Bronchial epithelial cell (primary cell): ENCODE measurements at regions not wholly inside any gene's neighbourhood (a gene's known extent, or its start where the extent isn't known, plus 50 kb on each side); places are given as distances from the start of the nearest gene placed in this dataset.

Source experiments
- DNase-seq: peaks from one replicate; pipeline ENCODE4 v3.0.0-alpha.2; 2010; ENCODE audit warnings: low read depth
- FAIRE-seq: peaks from 2 replicates; lab custom pipeline; 2011; peaks lifted over from hg19 to GRCh38; lab: Jason Lieb, UNC
- H3K27me3 ChIP-seq: 2 replicates; pipeline ENCODE4 v1.5.1; 2011; ENCODE audit warnings: low read length; ENCODE audit not compliant: control insufficient read depth, insufficient read depth
- H3K36me3 ChIP-seq: 2 replicates; pipeline ENCODE4 v1.5.1; 2011; ENCODE audit warnings: low read length; ENCODE audit not compliant: control insufficient read depth, insufficient read depth
- H3K4me3 ChIP-seq: 2 replicates; pipeline ENCODE4 v1.5.1; 2011; ENCODE audit warnings: mild to moderate bottlenecking, low read depth, low read length, control low read depth
- TF ChIP-seq, protein P1 (sequence below): IDR thresholded peaks from 2 replicates; pipeline ENCODE4 v1.5.1; 2011; ENCODE audit warnings: mild to moderate bottlenecking, moderate library complexity, low read length, control low read depth, inconsistent platforms; ENCODE audit not compliant: insufficient read depth, severe bottlenecking

DNA sequence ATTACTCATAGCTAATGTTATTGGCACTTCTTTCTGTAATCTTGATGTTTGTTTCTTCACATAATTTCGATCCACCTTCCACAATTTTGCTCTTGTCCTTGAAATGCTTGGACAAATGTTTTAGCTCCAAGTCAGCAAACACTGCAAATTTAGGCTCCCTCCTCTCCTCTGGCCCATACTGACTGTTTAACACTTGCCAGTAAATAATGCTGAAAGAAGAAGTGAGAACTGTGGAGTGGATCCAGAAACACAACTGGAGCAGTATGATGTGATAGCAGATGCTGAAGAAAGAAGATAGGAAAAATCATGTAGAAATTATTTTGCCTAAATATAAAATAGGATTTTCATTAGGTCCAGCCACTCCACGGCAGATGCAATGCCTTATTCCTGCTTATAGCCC, 415.0 kb upstream of the GYPC start:
- no peak for FAIRE-seq
- Histone ChIP-seq H3K4me3 (no peak overlapping the region), H3K36me3 (no peaks in the 10 kb centered on the region), H3K27me3 (no peaks in the 10 kb centered on the region)
- DNase-seq: no peak
- TF ChIP-seq, protein P1, sequence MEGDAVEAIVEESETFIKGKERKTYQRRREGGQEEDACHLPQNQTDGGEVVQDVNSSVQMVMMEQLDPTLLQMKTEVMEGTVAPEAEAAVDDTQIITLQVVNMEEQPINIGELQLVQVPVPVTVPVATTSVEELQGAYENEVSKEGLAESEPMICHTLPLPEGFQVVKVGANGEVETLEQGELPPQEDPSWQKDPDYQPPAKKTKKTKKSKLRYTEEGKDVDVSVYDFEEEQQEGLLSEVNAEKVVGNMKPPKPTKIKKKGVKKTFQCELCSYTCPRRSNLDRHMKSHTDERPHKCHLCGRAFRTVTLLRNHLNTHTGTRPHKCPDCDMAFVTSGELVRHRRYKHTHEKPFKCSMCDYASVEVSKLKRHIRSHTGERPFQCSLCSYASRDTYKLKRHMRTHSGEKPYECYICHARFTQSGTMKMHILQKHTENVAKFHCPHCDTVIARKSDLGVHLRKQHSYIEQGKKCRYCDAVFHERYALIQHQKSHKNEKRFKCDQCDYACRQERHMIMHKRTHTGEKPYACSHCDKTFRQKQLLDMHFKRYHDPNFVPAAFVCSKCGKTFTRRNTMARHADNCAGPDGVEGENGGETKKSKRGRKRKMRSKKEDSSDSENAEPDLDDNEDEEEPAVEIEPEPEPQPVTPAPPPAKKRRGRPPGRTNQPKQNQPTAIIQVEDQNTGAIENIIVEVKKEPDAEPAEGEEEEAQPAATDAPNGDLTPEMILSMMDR: no peak

DNA sequence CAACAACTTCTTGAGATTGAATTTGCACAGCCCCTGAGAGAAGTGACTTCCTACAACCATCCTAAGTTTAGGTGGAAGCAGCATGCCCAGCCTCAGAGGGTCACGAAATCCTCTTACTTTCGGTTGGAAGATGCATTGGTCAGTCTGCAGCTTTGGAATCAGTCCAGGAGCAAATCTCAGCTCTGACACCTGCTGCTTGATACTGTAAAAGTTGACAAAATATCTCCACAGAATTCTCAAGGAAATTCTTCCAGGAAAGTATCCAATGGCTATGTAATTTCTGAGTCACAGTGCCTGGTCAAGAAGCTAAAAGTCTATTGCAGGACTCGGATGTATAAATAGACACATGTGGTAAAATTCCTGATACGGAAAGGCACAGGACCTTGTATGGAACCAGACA, 414.5 kb upstream of the GYPC start:
- Histone ChIP-seq H3K27me3 (no peaks in the 10 kb centered on the region), H3K4me3 (no peak overlapping the region), H3K36me3 (no peaks in the 10 kb centered on the region)
- TF ChIP-seq, protein P1: no peak
- DNase-seq: no peak
- no peak for FAIRE-seq

DNA sequence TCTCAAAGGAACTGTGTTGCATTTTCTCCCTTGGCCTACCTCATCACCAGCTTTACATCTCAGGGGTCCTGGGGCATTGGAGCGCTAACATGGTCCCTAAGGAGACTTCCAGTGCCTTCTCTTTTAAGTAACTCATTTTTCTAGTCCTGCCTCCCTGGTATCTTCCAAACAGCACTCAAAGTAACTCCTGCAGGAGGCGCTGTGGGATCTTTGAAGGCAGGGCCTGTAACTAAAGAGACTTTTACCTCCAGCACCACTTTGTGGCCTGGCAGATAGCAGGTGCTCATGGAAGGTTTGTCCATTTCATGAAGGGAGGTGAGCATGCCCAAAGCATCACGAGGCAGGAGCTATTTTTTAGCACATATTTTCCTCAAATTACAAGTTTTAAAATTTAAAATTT, 411.0 kb upstream of the GYPC start:
- no peaks in the 10 kb centered on the region for H3K27me3 ChIP-seq
- no peak overlapping the region for H3K4me3 ChIP-seq
- DNase-seq (no peak), FAIRE-seq (no peak)
- TF ChIP-seq, protein P1: no peak
- no peaks in the 10 kb centered on the region for H3K36me3 ChIP-seq

DNA sequence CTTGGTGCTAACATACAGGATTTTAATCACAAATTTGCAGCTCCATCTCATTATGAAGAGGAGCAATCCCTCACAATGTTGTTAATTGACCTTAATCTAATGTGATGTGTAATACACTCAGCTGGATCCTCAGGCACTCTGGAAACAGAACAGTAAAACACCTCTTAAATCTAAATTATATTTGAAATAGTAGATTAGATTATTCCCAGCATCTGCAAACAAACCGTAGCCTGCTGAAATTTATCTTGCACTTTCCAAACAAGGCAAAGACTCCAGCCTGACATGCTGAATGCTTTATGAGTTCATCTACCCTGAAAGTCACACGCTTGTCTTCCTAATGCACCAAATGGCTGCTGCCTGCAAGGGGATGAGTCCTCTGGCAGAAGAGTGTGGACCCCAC, 402.3 kb upstream of the GYPC start:
- no peak for DNase-seq
- Histone ChIP-seq H3K27me3 (no peaks in the 10 kb centered on the region), H3K4me3 (no peak overlapping the region), H3K36me3 (no peaks in the 10 kb centered on the region)
- FAIRE-seq: no peak
- TF ChIP-seq, protein P1: no peak

DNA sequence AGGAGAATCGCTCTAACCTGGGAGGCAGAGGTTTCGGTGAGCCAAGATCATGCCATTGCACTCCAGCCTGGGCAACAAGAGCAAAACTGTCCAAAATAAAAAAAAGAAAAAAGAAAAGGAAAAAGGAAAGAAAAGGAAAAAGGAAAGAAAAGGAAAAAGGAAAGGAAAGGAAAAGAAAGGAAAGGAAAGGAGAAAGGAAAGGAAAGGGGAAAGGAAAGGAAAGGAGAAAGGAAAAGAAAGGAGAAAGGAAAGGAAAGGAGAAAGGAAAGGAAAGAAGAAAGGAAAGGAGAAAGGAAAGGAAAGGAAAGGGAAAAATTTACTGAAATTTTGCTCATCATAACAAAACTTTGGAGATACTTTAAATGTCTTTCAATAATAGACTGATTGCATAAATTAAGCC, 391.3 kb upstream of the GYPC start:
- FAIRE-seq: no peak
- H3K27me3 ChIP-seq: no peaks in the 10 kb centered on the region
- TF ChIP-seq, protein P1: no peak

DNA sequence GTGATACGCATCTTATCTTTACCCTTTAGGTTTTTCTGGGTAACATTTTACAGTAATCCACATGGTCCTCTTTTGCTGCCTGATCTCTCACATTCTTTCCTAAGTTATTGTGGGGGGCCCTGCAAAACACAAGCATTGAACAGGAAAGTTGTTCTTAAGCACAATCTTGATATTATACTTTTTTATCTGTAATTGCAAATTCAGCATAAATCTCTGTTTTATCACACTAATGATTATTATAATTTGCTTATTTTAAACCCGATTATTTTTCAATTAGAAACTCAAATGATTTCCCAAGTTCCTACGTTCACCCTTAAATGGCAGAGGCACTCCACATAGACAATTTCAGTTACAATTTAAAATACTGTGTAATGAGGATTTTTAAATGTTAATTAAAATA, 386.0 kb upstream of the GYPC start:
- Histone ChIP-seq H3K27me3 (no peaks in the 10 kb centered on the region), H3K36me3 (no peaks in the 10 kb centered on the region), H3K4me3 (no peak overlapping the region)
- DNase-seq: no peak
- FAIRE-seq: no peak
- TF ChIP-seq, protein P1: no peak

More for the DNA sequence above, 391.3 kb upstream of the GYPC start:
- DNase-seq: no peak
- H3K36me3 ChIP-seq: no peaks in the 10 kb centered on the region
- H3K4me3 ChIP-seq: no peak overlapping the region
